A172 (cell line): ENCODE measurements at regions not wholly inside any gene's neighbourhood (a gene's known extent, or its start where the extent isn't known, plus 50 kb on each side); places are given as distances from the start of the nearest gene placed in this dataset.
"Not testable (repeated sequence)": the region's sequence is repeated elsewhere in the genome, so short reads cannot be mapped to it uniquely, and the experiment has no call there.

ENCODE experiments used
- DNase-seq: peaks from one replicate; pipeline ENCODE4 v3.0.0-alpha.2; 2015; ENCODE audit warnings: low spot score

DNA sequence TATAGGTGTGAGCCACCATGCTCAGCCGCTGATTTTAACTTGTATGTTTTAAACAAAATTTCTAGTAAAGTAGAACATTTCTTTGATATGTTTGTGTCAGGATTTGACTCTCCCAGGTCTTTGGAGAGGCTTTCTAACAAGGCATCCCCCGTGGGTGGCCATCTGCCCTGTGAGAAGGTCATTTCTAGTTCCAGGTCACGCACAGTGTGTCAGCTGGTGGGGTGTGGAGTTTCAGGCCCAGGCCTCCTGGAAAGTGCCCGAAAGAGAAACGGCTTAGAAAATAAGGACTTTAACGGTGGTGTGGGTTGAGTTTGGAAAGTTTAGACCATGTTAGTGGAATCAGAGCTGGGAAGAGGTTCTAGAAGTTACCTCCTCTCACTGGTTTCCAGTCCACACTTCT is 61.0 kb downstream of the SPDYE17 start:
- not testable (repeated sequence) for DNase-seq

DNA sequence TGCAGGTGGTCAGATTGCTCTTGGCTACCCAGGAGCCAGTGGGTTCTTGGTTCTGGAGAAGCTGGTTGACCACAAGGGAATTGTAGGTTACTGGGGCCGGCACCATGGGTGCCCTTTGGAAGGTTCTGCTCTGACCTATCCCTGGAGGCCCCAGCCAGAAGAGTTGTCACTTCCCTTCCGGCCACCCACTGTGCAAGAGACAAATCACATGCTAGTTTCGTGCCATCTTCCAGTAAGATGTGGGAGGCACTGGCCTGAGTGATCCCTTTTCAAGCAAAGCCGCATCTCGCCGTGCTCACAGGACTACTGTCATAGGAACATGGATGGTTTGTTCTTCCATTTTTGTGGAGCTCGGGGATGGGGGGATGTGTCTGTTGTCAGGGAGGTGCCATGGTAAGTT is 62.3 kb downstream of the SPDYE17 start:
- DNase-seq, result not testable (repeated sequence)

DNA sequence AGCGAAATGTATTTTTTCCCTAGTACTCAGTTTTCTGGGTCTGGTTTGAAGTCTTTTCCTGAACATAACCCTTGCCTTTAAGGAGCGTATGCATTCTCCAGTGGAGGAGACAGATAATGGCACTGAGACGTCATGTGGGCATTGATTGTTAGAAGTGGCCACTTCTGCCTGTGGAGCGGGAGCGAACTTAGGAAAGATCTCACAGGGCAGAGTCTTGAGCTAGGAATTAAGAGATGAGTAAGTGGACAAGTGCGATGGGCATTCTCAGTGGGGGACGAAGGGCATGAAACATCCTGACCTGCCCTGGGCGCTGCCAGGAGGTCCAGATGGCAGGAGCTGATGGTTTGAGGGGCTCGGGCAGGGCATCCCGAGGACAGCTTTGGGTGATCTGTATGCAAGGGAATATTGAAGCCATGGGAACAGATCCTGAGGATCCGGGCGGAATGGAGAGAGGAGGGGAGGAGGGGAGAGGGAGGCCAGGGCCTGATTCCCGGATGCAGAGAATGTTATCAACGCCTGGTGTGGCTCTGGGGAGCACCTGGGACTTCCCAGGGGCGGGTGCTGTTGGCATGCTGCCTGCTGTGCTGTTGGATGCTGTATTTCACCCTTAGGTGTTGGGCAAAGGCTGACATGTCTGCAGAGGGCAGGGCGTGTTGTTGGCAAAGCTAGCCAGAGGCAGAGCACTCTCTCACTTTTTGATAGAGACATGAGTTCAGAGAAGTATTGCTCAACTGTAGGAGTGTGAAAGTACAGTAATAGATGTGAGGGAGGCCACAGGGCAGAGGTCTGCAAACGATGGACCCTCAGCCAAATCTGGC is 66.2 kb downstream of the SPDYE17 start:
- not testable (repeated sequence) for DNase-seq

DNA sequence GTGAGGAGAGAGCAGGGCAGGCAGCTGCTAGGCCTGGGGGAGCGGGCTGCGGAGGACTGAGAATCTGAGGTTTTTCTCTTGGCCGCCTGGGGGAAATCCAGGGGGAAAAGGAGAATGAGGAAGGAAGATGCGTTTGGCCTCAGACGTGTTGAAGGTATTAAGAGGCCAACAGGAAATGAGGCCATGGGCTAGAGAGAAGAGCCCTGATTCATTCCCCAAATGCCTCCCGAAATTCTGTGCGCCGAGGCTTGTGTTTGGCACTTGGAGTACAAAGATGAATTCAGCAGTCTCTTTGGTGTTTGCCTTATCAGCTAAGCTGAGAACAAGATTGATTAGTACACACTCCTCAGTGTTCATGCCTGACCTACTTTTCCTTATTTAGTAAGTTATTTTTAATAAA is 68.1 kb downstream of the SPDYE17 start:
- DNase-seq, result not testable (repeated sequence)

DNA sequence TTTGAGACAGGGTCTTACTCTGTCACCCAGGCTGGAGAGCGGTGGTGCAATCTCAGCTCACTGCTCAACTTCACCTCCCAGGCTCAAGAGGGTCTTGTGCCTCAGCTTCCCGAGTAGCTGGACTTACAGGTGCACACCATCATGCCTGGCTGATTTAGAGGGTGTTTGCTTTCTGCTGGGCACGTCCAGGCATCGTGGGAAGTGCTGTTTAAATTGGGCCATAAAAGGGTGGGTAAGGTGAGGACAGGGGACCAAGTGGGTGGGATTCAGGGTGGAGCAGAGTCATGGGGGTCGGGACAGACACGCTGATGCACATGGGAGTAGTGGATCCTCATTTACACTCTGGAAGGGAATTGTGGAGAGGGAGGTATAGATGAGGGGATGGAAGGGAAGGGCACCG is 69.1 kb downstream of the SPDYE17 start:
- DNase-seq, result not testable (repeated sequence)

DNA sequence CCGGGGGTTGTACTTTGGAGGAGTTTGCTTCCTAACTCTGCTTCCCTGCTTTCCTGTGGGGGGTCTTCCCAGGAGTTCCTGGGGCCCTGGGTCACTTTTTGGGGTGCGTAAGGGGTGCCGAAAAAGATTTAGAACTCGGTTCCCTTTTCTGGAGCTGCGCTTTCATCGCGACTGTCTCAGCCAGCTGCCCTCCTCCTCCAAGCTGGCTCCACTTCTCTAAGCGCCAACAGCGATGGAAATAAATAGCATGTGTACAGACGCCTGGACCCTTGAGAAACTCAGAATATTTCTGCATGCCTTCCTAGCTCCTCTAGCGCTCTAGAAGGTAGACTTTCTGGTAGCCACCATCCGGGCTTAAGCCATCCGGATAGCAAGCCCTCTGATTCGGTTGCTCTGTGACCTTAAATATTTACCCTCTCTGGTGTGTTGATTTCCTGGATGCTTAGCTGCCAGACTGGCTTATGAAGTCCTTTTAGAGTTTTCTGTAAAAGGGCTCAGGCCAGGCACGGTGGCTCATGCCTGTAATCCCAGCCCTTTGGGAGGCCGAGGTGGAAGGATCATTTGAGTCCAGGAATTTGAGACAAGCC is 71.7 kb downstream of the SPDYE17 start:
- not testable (repeated sequence) for DNase-seq

DNA sequence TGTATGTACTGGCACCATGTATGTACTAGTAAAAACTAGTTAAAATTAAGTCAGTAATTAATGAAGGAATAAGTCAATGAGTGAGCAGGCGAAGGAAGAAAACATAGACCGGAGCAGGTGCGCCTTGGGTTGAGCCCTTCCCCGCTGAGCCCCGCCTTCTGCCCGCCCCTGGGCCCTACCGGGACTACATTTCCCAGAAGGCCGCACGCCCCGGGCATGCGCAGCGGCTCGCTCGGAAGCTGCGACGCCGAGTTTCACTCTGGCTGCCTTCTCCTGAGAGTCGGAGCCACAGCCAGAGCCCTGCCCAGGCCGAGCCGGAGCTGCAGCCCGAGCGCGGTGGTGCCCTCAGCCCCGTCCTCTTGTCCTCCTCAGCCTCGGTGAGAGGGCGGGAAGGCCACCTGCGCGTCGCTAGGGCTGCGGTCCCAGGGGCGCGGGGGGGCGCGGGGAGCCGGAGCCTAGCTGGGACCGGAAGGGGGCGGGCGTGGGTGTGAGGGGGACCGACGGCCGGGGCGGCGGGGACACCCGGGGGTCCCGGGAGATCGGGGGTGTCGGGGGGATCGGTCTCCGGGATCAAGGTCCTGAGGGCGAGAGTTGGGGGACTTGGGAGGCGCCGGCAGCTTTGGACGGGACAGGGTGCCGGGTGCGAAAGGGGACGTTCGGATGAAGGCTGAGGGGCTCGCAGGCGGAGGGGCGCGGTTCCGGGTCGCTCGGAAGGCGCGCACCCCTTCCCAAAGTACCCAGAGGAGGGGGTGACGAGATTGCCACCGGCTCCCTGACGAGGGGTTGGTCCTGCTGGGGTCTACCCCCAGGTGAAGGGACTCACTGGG is 72.4 kb downstream of the SPDYE17 start:
- not testable (repeated sequence) for DNase-seq

DNA sequence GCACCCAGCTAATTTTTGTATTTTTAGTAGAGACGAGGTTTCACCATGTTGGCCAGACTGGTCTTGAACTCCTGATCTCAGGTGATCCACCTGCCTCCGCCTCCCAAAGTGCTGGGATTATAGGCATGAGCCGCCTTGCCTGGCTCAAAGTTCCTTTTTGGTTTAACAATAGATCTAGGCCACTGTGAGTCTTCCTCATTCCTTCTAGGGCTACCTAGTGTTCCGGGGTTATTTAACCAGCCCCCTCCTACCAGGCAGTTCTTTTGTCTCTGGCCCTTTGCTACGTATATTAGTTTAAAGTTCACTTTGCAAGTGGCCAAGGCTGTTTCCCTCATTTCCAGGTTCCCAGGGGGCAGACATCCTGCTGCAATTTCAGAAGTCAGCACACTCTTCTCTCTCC is 75.6 kb downstream of the SPDYE17 start:
- DNase-seq, result not testable (repeated sequence)

DNA sequence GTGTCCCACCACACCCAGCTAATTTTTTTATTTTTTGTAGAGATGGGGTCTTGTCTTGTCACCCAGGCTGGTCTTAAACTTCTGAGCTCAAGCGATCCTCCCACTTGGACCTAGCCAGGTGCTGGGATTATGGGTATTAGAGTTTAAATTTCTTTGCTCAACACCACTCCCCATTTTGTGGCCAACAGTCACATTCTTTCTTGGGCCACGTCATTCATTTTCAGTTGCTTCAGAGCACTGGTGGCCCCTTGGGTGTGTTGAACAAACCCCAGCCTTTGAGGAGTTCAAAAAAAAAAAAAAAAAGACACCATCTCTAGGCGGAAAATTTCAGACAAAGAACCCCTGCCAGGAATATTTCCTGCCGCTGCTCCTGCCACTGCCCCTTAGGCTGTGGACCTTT is 77.0 kb downstream of the SPDYE17 start:
- not testable (repeated sequence) for DNase-seq

DNA sequence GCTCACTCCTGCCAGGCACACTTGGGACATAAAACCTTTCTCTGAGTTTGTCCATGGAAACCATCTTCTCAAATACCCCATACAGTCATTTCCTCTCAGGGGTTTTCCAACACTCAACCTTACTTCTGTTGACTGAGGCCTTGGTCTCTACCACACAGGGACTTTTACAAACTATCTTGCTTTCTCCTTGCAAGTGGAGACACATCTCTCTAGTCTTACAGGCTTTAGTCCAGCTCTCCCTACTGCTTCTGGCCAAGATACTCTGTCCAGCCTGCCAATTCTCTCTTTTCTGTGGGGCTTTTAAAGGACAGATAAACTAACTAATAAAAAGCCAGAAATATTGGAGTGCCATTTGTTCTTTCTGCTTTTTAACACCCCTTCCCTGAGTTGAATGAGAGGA is 87.6 kb downstream of the SPDYE17 start:
- DNase-seq, result not testable (repeated sequence)

DNA sequence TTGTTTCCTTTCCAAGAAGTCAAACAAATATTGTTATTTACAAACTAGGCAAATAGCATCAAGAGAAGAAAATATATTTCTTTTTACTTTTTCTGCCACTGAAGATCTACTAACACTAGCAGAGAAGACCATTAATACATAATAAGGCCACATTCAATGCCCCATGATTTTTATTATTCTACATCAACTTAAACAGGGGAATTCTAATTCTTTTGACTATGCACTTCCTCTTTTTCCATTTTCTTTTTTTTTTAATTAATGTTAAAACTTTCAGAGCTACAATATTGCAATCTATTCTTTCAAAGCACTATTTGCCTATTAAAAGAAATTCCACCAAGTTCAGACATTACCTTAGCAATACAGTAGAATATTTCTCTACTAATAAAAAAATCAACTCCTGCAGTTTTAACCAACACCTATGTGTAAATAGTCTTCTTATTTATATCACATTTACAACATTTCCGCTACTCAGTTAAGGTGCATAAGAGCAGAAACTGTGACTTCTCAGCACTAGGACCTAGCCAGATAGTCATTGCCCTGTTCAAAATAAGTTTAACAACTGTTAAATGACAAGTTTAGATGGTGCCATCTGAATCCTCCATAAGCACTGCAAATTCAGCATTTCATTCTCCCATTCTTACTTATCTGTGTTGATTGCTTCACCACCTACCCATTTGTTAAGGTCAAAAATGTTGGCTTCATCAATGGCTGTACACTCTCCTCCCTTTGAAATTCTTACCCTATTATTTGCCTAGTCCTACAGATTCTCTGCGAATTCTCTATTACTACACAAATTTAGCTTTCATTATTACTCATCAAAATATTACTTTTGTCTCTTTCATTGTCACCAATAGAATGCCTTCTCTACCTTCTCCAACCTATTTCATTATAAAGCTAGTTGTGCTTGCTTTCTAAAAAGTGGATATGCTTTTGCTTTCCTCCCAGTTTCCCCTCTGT is 90.1 kb downstream of the SPDYE17 start:
- not testable (repeated sequence) for DNase-seq

DNA sequence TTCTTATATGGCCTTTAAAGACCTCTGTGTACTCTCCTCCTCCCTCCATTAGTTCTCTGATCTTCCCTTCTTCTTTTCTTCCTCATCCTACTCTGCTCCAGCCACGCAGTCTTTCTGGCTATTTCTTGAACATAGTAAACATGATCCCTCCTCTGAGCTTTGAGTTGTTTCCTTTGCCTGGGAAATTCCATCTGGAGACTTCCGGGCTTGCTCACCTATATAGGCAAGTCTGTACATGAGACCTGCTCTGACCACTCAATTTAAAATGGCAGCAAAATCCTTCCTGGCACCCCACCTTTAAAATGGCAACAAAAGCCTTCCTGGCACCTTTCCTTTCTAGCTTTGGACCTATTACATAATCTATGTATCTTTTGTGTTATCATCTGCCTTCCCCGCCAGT is 94.4 kb downstream of the SPDYE17 start:
- not testable (repeated sequence) for DNase-seq

DNA sequence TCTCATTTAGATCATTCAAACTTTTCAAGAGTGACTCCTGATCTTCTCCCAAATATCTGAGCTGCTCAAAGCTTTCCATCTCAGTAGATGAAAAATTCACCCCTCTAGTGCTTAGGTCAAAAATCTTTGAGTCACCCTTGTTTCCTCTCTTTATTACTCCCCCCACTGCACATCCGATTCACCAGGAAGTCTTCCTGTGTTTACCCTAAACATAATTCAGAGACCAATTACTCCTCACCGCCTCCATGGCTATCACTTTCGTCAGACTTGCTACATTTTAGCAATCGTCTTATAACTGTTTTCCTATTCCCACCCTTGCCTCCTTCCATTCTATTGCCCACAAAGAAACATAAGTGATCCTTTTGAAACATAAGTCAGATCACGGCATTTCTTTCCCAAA is 94.8 kb downstream of the SPDYE17 start:
- DNase-seq, result peak; percentile 5

DNA sequence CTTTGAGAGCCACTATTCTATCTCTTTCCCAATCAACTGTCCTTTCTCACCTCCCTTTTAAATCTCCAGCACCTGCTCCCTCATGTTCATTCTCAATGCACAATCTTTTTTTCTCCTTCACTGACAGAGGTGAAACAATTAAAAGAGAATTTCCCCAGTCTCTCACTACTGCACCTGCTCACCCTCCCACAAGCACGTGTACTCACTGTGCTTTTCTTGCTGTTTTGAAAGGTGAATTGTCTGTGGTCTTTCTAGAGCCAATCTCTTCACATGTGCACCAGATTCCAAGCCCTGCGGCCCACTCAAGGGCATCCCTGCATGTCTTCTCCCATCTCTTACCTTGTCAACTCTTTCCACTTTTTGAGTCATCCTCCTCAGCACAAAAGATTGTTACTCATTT is 95.8 kb downstream of the SPDYE17 start:
- not testable (repeated sequence) for DNase-seq

DNA sequence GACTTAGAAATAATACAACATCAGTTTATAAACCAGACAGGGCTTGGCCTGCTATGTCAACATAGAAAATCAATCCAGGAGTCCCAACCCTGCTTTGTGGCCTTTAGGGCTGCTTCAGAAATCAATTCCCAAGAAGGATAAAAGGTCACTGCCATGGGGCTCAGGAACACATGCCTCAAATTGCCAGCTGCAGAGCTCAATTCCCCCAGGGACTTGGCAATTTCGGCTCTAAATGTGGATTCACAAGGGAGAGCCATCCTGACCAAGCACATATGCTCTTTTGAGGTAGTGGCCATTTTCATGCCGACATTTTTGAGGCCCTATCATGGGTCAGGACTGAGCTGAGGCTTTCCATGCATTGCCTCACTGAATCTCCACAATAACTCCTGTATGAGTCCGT is 97.5 kb downstream of the SPDYE17 start:
- DNase-seq, result not testable (repeated sequence)

DNA sequence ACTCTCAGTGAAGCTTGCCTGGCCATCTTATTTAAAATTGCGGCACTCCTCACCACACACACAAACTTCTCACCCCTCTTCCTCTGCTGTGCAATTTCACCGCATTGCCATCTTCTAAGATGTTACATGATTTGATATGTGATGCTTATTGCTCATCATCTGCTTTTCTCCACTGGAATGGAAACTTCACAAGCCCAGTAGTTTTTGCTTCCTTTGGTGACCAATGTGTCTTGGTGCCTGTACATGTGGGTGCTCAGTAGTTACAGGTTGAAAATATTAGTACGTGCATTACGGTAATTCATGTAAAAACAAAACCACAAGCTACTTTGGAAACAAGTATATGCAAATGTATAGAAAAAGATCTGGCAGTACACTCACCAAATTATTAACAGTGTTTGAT is 99.2 kb downstream of the SPDYE17 start:
- not testable (repeated sequence) for DNase-seq

DNA sequence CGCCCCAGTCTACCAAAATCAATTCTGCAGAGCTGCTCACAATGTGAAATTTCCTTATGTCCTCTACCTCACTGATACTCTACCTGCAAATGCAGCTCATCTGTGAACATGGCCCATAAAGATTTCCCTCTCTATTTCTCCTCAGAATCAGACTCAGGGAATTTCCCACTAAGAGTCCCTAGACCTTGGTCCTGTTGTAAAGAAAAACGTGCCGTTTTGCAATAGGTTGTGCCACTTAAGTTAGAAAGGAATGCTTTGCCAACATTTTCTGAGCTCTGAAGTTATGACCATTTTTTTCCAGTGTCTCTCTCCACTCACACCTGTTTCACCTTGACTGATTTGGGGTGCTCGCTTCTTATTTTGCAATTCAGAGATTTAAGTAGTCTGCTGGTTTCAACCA is 100.7 kb downstream of the SPDYE17 start:
- DNase-seq, result not testable (repeated sequence)

DNA sequence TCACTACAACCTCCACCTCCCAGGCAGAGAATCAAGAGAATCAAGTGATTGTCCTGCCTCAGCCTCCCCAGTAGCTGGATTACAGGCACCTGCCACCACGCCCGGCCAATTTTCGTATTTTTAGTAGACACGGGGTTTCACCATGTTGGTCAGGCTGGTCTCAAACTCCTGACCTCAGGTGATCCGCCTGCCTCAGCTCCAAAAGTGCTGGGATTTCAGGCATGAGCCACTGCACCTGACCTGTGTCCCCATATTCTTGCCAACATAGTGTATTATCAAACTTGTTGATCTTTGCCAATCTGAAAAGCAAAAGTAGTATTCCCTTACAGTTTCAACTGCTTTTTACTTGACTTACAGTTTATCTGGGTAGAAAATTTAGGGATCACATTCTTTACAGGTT is 101.7 kb downstream of the SPDYE17 start:
- DNase-seq, result not testable (repeated sequence)

DNA sequence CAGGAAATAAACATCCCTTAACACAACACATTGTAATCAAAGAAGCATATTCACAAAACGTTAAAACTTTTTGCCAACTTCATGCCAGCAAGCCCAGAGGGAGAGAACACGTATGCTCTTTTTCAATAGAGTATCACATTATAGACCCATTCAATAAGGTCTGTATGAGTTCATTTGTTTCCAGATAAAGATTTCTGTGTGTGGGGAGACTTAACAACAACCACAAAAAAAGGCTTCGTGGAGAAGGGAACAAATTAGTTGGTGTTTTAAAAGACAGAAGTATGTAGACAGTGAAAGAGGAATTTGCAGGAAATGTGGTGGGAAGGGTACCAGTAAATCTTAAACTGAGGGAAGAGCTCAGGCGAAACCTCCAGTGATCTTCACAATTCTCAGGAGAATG is 103.4 kb downstream of the SPDYE17 start:
- DNase-seq, result not testable (repeated sequence)

DNA sequence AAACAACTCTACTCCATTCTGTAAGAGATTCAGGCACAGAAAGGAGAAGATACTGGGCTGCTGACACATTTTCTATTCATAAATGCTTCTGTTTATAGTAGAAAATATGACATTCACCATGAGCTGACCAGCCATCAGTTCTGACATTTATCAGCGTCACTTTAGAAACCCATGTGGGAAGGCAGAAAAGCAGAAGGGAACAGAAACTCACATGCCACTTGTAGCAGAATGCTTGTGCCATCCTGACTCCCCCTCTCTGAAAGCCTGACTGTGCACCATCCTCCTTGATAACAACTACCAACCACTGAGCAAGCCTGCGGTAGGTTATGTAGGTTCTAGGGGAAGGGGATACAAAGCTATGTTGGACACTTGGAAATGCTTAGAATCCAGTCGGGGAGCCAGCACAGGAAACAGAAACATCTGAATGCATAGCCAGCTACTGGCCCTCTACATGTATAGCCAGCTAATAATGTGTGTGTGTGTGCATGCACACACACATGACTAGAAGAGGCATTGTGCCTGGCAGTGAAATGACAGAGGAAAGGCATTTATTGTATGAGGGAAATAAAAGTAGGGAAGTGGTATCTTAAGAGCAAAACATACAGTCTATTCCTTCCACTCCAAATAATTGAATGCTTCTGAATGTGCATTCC is 104.3 kb downstream of the SPDYE17 start:
- DNase-seq, result not testable (repeated sequence)

DNA sequence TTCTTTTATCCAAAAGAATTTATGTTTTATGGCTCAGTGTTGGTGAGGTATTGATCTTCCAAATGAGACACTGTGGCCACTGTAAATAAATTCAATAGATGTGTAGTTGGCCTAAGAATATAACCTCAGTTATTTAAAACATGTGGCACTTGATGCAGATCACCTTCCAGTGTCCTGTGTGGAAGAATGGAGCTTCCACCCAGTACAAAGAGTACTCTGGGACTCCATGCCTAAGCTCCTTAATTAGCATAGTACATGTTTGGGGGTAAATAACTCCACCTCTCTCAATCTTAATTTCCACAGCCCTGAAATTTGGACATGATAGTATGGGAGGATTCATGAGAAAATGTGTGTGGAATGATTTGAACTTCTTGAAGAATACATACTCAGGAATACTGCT is 105.7 kb downstream of the SPDYE17 start:
- not testable (repeated sequence) for DNase-seq
